Anterior cingulate cortex (tissue), 58 donors: ENCODE measurements at regions not wholly inside any gene's neighbourhood (a gene's known extent, or its start where the extent isn't known, plus 50 kb on each side); places are given as distances from the start of the nearest gene placed in this dataset.
"Not testable (repeated sequence)": the region's sequence is repeated elsewhere in the genome, so short reads cannot be mapped to it uniquely, and the experiment has no call there.

Experiments
- DNase-seq, 58 donors: peaks; one replicate each; lab custom pipeline; 2025; lab: John Stamatoyannopoulos, UW

DNA sequence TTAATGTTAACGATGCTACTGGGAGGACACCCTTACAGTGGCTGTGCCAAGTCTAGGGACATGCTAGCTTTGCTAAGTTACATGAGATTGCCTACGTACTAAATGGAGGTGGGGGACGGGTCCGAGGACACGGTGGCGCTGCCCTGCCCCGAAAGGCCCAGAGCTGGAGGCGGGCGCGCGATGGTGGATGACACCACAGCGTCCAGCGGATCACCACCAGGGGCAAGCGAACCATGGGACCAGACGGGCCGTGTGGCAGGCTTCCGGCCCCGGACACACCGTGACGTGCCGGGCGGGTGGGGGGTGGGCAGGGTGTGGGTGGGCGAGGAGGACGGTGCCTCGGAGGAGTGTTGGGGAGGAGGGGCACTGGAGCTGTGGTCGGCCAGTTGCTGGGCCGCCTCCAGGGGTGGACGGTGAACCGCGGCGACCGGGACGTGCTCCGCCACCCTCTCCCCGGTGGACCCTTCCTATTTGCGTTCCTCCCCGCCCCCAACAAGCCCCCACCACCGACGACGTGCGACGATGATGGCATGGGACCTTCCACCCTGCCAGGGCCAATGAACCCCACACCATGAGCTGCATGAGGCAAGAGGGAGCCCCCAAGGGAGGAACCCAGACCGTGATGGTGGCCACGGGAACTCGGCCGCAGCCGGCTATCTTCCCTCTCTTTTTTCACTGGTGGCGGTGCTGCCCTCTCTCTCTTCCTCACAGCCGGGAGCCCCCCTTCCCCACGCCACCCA, 773.3 kb upstream of the DEFB115 start:
- no peak for DNase-seq

DNA sequence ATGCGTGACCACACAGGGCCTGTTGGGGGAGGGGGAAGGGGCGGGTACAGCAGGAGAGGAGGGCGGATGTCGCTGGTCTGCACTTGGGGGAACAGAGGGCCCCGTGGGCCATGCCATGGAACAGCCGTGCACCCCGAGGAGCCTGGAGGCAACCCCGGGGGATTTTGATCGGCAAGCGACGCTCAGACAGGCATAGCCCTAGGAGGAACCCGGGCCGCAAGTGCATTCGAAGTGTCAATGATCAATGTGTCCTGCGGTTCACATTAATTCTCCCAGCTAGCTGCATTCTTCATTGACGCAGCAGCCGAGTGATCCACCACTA, 772.8 kb upstream of the DEFB115 start:
- DNase-seq, result no peak

DNA sequence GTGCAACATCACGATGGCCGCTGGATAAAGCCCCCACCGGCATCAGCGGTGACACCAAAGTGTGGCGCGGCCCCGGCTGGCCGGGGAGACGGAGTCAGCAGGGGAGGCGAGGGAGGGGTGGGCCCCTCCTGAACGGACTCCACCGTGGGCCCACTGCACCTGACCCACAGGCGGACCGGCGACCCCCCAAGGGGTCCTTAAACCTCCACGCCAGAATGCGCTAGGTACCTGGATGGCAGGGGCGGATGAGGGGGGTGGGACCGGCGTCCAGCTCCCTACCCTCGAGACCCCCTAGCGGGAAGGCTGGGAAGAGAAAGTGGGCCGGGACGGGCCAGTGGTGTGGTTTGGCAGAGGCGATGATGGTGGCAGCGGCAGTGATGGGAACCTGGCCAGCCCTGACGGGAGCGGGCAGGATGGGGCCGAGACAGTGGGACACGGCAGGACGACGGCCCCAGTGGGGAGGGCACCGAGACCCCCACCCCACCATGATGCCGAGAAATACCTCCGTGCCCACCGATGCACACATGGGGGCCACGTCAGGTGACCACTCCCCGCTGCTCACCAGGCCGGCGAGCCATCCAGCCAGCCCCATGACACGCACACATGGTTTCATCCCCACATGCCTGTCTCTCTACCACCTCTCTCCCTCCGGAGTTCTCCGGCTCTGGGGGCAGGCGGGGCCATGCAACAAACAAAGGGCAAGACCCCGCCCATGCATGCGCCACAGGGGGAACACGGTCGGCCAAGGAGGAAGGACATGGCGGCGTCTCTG, 771.9 kb upstream of the DEFB115 start:
- no peak for DNase-seq

DNA sequence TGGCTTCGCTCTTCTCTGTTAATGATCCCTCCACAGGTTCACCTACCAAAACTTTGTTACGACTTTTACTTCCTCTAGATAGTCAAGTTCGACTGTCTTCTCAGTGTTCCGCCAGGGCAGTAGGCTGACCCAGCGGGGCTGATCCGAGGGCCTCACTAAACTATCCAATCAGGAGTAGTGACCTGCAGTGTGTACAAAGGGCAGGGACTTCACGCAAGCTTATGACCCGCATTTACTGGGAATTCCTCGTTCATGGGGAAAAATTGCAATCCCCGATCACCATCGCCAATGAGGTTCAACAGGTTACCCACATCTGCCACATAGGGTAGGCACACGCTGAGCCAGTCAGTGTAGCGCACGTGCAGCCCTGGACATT, 771.4 kb upstream of the DEFB115 start:
- no peak for DNase-seq

DNA sequence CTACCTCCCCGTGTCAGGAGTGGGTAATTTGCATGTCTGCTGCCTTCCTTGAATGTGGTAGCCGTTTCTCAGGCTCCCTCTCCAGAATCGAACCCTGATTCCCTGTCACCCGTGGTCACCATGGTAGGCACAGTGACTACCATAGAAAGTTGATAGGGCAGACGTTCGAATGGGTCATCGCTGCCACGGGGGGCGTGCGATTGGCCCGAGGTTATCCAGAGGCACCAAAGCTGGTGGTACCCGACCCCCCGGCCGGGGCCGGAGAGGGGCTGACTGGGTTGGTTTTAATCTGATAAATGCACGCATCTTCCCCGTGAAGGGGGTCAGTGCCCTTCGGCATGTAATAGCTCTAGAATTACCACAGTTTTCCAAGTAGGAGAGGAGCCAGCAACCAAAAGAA, 770.0 kb upstream of the DEFB115 start:
- DNase-seq, result not testable (repeated sequence)

DNA sequence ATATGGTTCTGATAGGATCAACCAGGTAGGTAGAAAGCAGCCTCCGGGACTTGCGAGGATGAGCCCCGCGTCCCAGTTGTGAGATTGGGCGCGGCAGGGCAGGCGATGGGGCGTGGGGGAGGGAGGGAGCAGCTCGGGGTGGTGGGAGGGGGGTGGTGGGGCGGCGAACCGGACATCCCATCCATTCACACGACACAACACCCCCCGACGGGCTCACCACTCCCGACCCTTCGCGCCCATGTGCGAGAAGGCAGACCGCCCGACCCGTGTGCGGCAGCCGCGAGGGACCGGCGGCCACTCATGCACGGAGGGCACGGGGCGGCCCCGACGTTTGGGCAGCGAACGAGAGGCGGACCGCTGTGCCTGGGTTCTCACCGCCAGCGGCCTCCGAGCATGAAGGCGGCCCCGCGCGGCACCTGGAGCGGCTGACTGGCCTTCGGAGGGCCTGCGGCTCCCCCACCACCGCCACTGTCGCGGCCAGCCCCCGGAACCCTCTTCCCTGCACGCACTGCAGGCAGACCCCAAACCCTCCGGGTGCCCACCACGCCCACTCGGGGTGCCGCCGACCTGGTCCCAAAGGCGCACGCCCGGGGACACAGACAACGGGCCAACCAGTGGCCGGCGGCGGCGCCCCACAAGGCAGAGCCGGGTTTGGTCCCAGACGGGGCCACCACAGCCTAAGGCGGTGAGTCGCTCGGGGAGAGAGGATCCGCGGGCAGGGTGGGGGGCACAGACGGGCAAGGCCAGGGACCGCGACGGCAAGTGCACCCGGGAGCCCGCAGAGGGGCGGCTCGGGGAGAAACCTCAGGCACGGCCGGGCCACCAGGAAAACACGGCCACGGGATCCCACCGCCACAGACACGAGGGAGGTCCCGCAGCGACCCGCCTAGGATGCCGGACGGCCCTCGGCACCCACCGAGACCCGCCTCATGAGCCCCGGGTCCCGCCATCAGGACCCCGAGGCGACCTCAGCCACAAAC, 769.2 kb upstream of the DEFB115 start:
- DNase-seq, result no peak

DNA sequence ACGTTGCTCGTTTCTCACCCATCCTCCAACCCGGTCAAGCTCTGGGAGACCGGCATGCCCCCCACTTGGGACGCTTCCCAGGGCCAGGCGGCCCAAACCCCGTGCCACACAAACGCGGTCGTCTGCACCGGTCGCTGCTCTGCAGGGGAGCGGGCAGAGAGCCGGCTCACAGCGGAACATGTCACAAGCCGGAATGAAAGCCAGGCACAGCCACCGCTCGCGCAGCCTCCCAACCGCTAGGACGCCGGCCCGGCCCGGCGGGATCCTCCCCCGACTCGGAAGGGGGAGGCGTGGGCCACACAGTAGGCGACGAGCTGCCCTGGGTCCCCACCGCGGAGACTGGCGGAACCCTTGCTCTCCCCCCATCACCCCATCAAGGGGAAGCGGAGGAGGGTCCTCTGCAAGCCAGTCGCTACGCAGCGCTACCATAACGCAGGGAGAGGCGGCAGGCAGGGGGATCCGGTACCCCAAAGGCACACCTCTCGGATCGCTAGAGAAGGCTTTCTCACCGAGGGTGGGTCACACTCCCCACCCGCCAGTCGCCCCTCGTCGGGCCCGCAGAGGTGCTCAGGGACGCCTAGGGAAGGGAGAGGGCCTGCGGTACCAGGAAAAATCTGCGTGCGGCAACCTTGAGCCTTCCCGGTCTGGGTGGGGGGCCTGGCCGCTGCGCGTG, 768.4 kb upstream of the DEFB115 start:
- DNase-seq, result no peak

DNA sequence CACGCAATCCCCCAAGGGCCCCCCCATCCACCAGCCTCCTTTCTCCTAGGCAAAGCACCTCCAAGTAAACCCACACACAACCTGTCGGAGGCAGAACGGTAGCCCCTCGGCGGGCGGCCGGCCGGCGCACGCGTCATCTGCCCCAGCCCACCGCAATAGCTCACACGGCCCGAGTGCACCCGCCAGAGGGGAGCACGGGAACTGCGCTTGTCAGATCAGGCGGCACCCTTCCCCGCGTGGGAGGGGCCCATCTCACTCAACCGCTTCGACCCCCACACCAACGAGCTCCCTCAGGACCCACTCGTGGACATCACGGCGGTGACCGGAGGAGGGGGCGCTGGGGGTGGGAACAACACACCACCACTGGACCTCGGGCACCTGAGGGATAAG, 767.9 kb upstream of the DEFB115 start:
- DNase-seq, result no peak

DNA sequence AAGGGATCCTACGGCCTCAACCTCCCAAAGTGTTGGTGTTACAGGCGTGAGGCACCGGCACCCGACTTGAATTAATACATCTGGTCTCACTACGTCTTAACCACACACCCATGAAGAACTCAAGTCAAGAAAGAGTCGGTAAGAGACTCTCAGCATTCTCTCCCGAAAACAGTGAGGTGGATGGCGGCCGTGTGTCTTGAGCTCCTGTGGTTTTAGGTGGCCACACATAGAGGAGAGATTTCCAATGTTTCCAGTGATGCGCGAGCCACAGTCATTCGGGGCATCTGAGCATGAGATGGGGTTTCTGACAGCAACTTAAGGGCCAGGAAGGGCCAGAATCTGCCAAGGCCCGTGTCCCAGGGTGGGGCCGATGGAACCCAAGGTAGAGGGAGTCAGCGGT, 766.4 kb upstream of the DEFB115 start:
- DNase-seq, result no peak

DNA sequence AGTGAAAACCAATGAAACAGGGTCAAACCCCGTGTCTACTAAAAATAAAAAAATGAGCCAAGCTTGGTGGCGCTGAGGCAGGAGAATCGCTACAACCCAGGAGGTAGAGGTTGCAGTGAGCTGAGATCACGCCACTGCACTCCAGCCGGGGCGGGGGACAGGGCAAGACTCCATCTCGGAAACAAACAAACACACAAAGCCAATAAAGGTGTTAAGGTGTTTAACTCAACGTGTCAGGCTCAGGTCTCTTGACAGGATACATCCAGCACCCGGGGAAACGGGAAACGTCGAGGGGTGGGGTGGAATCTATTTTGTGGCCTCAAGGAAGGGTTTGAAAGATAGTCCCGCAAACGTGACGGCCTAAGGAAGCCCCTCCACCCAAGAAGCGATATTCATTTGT, 760.8 kb upstream of the DEFB115 start:
- not testable (repeated sequence) for DNase-seq

DNA sequence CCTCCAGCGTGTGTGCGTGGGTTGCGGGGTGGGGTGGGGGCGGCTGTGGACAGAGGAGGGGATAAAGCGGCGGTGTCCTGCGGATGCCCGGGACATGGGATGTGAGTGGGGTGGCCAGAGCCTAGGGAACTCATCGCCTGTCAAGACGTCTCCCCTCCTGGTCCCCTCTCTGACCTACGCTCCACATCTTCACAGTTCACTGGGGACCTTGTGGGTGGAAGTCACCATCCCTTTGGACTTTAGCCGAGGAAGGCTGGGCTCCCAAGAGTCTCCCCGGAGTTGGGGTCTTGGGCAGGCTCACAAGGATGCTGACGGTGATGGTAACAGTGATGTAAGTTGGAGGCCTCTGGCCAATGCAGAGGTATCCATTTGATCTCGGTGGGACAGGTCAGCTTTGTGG, 760.3 kb upstream of the DEFB115 start:
- DNase-seq, result not testable (repeated sequence)

DNA sequence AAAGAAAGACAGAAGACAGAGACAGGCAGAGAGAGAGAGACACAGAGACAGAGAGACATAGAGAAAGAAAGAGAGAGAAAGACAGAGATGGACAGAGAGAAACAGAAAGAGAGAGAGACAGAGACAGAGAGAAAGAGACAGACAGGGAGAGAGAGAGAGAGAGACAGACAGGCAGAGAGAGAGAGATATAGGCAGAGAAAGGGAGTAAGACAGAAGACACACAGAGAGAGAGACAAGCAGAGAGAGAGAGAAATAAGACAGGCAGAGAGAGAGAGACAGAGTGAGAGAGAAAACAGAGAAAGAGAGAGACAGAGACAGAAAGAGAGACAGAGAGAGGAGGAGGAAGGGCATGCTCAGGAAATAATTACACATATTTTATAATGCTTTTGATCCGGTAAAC, 758.3 kb upstream of the DEFB115 start:
- no peak for DNase-seq

DNA sequence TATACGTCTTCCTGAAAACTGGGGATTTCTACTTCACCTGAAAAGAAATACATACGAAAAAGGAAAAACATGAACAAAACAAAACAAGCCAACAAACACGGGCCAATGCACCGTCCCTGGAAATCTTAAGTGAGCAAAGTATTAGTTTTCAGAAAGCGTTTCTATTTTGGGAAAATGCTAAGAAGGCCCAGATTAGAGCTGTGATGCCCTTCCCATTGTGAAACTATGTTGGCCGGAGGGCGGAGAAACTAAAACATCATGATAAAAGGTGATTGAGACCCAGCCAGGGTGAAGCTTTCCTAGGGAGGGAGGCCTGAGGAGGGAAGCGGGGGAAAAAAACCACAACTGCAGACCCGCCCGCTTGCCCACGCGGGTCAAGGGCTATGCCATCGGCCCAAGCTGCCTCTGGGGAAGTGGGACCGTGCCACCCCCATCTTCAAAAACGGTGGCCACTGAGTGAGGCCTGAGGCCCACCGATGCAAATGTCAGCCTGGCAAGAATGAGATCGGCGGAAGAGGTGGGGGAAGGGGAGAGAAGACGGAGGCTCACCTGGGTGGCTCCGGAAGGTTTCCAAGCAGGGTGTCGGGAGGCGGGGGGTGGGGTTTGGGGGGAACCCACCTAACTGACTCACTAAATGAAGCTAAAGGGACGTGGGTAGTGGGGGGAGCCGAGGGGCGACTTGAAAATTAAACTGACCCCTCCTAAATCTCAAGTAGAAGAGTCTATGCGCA, 757.6 kb upstream of the DEFB115 start:
- not testable (repeated sequence) for DNase-seq

DNA sequence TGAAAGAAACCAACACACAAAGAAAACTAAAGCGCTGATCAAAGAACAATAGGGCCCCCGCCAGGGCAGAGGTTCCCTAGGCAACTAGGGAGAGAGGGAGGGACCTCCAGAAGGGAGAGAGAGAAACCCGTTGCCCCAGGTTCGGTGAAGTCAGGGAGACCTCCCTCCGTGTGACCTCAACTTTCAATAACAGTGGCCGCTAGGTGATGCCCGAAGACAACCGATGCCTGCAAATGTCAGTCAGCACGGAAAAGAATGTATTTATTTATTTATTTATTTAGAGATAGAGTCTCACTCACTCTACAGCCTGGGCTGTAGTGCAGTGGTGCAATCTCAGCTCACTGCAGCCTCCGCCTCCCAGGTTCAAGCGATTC, 757.0 kb upstream of the DEFB115 start:
- DNase-seq, result peak in 7 of 58 donors; percentile 3 to 25 (median 9)

DNA sequence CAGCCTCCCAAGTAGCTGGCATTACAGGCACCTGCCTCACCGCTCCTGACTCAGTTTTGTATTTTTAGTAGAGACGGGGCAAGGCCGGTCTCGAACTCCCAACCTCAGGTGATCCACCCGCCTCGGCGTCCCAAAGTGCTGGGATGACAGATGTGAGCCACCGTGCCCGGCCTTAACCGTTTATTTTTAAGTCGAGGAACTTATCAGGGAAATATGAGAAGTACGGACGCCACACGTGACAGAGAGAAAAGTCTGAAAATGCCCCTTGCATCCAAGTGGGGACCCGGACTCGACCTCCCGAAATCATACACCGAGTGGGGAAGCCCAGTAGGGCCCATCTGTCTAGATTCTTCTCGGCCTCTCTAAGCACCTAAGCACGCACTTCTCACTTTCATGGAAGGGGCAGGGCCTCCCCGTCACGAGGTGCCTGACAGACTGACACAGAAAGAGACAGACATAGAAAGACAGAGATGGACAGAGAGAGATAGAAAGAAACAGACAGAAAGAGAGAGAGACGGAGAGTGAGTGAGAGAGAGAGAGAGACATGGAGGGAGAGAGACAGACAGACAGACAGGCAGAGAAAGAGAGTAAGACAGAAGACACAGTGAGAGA, 756.5 kb upstream of the DEFB115 start:
- DNase-seq, result no peak

DNA sequence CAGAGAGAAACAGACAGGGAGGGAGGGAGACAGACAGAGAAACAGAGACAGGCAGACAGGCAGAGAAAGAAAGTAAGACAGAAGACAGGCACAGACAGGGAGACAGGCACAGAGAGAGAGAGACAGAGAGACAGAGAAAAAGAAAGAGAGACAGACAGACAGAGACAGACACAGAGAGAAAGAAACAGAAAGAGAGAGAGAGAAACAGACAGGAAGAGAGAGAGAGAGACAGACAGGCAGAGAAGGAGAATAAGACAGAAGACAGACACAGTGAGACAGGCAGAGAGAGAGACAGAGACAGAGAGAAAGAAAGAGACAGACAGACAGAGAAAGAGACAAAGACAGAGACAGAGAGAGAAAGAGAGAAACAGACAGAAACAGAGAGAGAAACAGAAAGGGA, 754.8 kb upstream of the DEFB115 start:
- DNase-seq, result no peak

DNA sequence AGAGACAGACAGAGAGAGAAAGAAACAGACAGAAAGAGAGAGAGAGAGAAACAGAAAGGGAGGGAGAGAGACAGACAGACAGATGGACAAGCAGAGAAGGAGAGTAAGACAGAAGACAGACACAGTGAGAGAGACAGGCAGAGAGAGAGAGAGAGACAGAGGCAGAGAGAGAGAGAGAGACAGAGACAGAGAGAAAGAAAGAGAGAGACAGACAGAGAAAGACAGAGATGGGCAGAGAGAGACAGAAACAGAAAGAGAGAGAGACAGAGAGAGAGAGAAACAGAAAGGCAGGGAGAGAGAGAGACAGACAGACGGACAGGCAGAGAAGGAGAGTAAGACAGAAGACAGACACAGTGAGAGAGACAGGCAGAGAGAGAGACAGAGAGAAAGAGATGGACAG, 754.3 kb upstream of the DEFB115 start:
- DNase-seq, result not testable (repeated sequence)

DNA sequence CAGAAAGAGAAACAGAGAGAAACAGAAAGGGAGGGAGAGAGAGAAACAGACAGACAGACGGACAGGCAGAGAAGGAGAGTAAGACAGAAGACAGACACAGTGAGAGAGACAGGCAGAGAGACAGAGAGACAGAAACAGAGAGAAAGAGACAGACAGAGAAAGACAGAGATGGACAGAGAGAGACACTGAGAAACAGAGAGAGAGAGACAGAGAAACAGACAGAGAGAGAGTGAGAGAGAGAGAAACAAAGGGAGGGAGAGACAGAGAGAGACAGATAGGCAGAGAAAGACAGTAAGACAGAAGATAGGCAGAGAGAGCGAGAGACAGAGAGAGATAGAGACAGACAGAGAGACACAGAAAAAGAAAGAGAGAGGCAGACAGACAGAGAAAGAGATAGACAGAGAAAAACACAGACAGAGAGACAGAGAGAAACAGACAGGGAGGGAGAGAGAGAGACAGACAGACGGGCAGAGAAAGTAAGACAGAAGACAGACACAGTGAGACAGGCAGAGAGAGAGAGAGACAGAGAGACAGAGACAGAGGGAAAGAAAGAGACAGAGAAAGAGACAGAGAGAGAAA, 753.4 kb upstream of the DEFB115 start:
- no peak for DNase-seq

DNA sequence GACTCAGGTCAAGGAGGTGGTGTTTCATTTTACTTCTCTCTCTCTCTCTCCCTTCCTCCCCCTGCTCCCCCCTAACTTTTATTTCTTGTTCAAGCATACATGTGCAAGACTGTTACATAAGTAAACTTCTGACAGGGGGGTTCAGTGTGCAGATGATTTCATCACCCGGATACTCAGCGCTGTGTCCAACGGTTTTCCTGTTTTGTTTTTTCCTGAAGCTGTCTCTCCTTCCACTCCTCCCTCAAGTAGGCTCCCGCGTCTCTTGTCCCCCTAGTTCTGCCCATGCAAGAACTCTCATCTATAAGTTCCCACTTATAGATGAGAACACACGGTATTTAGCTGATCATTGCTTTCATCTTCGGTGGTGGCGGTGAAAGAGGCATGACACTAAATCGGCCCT, 751.9 kb upstream of the DEFB115 start:
- DNase-seq, result no peak
